NCI-H510A treated with DMSO at 0.1 percent for 48 hours (cell line): ENCODE measurements at regions not wholly inside any gene's neighbourhood (a gene's known extent, or its start where the extent isn't known, plus 50 kb on each side); places are given as distances from the start of the nearest gene placed in this dataset.
A peak's percentile ranks its signal among the peaks of the same experiment; 100 is the strongest.

Experiments used
- DNase-seq: peaks from one replicate; lab custom pipeline; 2025; lab: John Stamatoyannopoulos, UW

GRCh38 chr7:32264702-32265284 is 194.6 kb upstream of the PDE1C start:
- DNase-seq: no peak

GRCh38 chr7:32263611-32264010 is 193.4 kb upstream of the PDE1C start:
- no peak for DNase-seq

- DNase-seq: no peak
Observed at GRCh38 chr7:32262315-32262714, 192.1 kb upstream of the PDE1C start.

- DNase-seq: peak; percentile 59
Observed at GRCh38 chr7:32259931-32260596, 189.9 kb upstream of the PDE1C start.

- DNase-seq: no peak
Observed at GRCh38 chr7:32258265-32258664, 188.1 kb upstream of the PDE1C start.

GRCh38 chr7:32257621-32258020 is 187.4 kb upstream of the PDE1C start:
- no peak for DNase-seq

- DNase-seq: no peak
Observed at GRCh38 chr7:32256811-32257210, 186.6 kb upstream of the PDE1C start.

GRCh38 chr7:32256376-32256775 is 186.2 kb upstream of the PDE1C start:
- no peak for DNase-seq

GRCh38 chr7:32255036-32255435 is 184.8 kb upstream of the PDE1C start:
- no peak for DNase-seq

- no peak for DNase-seq
Observed at GRCh38 chr7:32253299-32253698, 183.1 kb upstream of the PDE1C start.

GRCh38 chr7:32251659-32252058 is 181.5 kb upstream of the PDE1C start:
- DNase-seq: no peak

GRCh38 chr7:32250471-32251260 is 180.5 kb upstream of the PDE1C start:
- no peak for DNase-seq

GRCh38 chr7:32250003-32250402 is 179.8 kb upstream of the PDE1C start:
- no peak for DNase-seq

GRCh38 chr7:32248522-32248921 is 178.3 kb upstream of the PDE1C start:
- no peak for DNase-seq

- DNase-seq: no peak
Observed at GRCh38 chr7:32244806-32245345, 174.7 kb upstream of the PDE1C start.

GRCh38 chr7:32243687-32244290 is 173.6 kb upstream of the PDE1C start:
- no peak for DNase-seq

GRCh38 chr7:32242436-32242835 is 172.2 kb upstream of the PDE1C start:
- DNase-seq: no peak

GRCh38 chr7:32241636-32242035 is 171.4 kb upstream of the PDE1C start:
- DNase-seq: no peak

GRCh38 chr7:32239764-32240163 is 169.6 kb upstream of the PDE1C start:
- DNase-seq: no peak

- DNase-seq: no peak
Observed at GRCh38 chr7:32228601-32229000, 158.4 kb upstream of the PDE1C start.

- no peak for DNase-seq
Observed at GRCh38 chr7:32227746-32228145, 157.5 kb upstream of the PDE1C start.

- DNase-seq: no peak
Observed at GRCh38 chr7:32224276-32224675, 154.1 kb upstream of the PDE1C start.

GRCh38 chr7:32223721-32224120 is 153.5 kb upstream of the PDE1C start:
- DNase-seq: no peak
